WTC11 (cell line): ENCODE measurements at regions not wholly inside any gene's neighbourhood (a gene's known extent, or its start where the extent isn't known, plus 50 kb on each side); places are given as distances from the start of the nearest gene placed in this dataset.

ENCODE experiments used
- KAT7 ChIP-seq: sonication (generic); formaldehyde crosslinking; IDR thresholded peaks from 2 replicates; pipeline ENCODE4 v1.8.1; 2023; ENCODE audit warnings: missing genetic modification reagents, mild to moderate bottlenecking, borderline replicate concordance
- NFYB ChIP-seq: sonication (generic); formaldehyde crosslinking; conservative IDR thresholded peaks from 2 replicates; pipeline ENCODE4 v1.8.0; 2022; ENCODE audit warnings: low read depth, missing genetic modification reagents
- SMAD3 ChIP-seq: sonication (generic); formaldehyde crosslinking; IDR thresholded peaks from 2 replicates; pipeline ENCODE4 v1.8.0; 2022; ENCODE audit warnings: missing genetic modification reagents, mild to moderate bottlenecking, borderline replicate concordance
- ZNF317 ChIP-seq: sonication (generic); formaldehyde crosslinking; IDR thresholded peaks from 2 replicates; pipeline ENCODE4 v1.8.1; 2023; ENCODE audit warnings: low read depth, mild to moderate bottlenecking, moderate library complexity, missing genetic modification reagents, borderline replicate concordance
- ZNF423 ChIP-seq: fragments of 250-450 bp; sonication (Bioruptor Pico); IDR thresholded peaks from 2 replicates; pipeline ENCODE4 v2.1.2; 2022; ENCODE audit warnings: mild to moderate bottlenecking, moderate library complexity
- TF ChIP-seq, protein P1 (sequence below): fragments of 200-600 bp; IDR thresholded peaks from 2 replicates; pipeline ENCODE4 v1.8.0; 2022; ENCODE audit warnings: antibody characterized with exemption
- TF ChIP-seq, protein P2 (sequence below): sonication (generic); formaldehyde crosslinking; IDR thresholded peaks from 2 replicates; pipeline ENCODE4 v1.8.1; 2023; ENCODE audit warnings: mild to moderate bottlenecking, missing genetic modification reagents, moderate library complexity
- TF ChIP-seq, protein P3 (sequence below): sonication (generic); formaldehyde crosslinking; IDR thresholded peaks from 2 replicates; pipeline ENCODE4 v1.8.1; 2023; ENCODE audit warnings: mild to moderate bottlenecking, moderate library complexity, missing genetic modification reagents
- TF ChIP-seq, protein P4 (sequence below): sonication (generic); formaldehyde crosslinking; IDR thresholded peaks from 2 replicates; pipeline ENCODE4 v1.8.1; 2023; ENCODE audit warnings: mild to moderate bottlenecking, missing genetic modification reagents
- TF ChIP-seq, protein P5 (sequence below): fragments of 250-450 bp; sonication (Bioruptor Pico); IDR thresholded peaks from 2 replicates; pipeline ENCODE4 v1.9.0; 2021; ENCODE audit warnings: mild to moderate bottlenecking

DNA sequence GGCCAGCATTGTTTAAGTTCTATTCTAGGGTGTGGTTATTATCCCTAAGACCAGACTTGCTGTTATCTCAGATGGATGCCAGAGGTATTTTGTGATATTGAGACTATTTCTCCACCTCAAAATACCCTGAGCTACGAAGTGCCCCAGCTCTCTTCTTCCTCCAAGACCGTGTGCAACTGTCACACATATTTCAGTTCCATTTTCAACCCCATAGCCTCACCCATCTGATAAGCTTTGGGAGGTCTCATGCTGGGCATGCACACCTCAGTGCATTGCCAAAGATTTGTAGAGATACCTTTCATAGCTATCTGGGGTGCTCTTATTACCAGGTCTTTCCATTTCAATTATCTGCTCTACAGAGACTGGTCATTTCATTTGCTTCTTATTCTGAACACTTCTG lies 815.8 kb upstream of the EYS start:
- TF ChIP-seq, protein P1, sequence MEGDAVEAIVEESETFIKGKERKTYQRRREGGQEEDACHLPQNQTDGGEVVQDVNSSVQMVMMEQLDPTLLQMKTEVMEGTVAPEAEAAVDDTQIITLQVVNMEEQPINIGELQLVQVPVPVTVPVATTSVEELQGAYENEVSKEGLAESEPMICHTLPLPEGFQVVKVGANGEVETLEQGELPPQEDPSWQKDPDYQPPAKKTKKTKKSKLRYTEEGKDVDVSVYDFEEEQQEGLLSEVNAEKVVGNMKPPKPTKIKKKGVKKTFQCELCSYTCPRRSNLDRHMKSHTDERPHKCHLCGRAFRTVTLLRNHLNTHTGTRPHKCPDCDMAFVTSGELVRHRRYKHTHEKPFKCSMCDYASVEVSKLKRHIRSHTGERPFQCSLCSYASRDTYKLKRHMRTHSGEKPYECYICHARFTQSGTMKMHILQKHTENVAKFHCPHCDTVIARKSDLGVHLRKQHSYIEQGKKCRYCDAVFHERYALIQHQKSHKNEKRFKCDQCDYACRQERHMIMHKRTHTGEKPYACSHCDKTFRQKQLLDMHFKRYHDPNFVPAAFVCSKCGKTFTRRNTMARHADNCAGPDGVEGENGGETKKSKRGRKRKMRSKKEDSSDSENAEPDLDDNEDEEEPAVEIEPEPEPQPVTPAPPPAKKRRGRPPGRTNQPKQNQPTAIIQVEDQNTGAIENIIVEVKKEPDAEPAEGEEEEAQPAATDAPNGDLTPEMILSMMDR: no peak
- TF ChIP-seq ZNF423 (CRISPR knock-in tag) (no peak), ZNF317 (CRISPR knock-in tag) (no peak), KAT7 (CRISPR knock-in tag) (no peak), NFYB (CRISPR knock-in tag) (no peak), SMAD3 (CRISPR knock-in tag) (no peak)
- TF ChIP-seq, protein P2, sequence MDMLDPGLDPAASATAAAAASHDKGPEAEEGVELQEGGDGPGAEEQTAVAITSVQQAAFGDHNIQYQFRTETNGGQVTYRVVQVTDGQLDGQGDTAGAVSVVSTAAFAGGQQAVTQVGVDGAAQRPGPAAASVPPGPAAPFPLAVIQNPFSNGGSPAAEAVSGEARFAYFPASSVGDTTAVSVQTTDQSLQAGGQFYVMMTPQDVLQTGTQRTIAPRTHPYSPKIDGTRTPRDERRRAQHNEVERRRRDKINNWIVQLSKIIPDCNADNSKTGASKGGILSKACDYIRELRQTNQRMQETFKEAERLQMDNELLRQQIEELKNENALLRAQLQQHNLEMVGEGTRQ (CRISPR knock-in tag): no peak
- TF ChIP-seq, protein P3, sequence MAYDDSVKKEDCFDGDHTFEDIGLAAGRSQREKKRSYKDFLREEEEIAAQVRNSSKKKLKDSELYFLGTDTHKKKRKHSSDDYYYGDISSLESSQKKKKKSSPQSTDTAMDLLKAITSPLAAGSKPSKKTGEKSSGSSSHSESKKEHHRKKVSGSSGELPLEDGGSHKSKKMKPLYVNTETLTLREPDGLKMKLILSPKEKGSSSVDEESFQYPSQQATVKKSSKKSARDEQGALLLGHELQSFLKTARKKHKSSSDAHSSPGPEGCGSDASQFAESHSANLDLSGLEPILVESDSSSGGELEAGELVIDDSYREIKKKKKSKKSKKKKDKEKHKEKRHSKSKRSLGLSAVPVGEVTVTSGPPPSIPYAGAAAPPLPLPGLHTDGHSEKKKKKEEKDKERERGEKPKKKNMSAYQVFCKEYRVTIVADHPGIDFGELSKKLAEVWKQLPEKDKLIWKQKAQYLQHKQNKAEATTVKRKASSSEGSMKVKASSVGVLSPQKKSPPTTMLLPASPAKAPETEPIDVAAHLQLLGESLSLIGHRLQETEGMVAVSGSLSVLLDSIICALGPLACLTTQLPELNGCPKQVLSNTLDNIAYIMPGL (CRISPR knock-in tag): no peak
- TF ChIP-seq, protein P4, sequence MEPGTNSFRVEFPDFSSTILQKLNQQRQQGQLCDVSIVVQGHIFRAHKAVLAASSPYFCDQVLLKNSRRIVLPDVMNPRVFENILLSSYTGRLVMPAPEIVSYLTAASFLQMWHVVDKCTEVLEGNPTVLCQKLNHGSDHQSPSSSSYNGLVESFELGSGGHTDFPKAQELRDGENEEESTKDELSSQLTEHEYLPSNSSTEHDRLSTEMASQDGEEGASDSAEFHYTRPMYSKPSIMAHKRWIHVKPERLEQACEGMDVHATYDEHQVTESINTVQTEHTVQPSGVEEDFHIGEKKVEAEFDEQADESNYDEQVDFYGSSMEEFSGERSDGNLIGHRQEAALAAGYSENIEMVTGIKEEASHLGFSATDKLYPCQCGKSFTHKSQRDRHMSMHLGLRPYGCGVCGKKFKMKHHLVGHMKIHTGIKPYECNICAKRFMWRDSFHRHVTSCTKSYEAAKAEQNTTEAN (CRISPR knock-in tag): no peak
- TF ChIP-seq, protein P5, sequence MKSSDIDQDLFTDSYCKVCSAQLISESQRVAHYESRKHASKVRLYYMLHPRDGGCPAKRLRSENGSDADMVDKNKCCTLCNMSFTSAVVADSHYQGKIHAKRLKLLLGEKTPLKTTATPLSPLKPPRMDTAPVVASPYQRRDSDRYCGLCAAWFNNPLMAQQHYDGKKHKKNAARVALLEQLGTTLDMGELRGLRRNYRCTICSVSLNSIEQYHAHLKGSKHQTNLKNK (CRISPR knock-in tag): no peak
